Neural cell (in vitro differentiated cells): ENCODE measurements at regions not wholly inside any gene's neighbourhood (a gene's known extent, or its start where the extent isn't known, plus 50 kb on each side); places are given as distances from the start of the nearest gene placed in this dataset.

Experiments
- H2AFZ ChIP-seq: fragments of 200-600, 300-800 bp; sonication (generic), shearing (Covaris generic); 2 replicates; pipeline ENCODE4 v1.6.0; 2014; ENCODE audit warnings: low read depth, mild to moderate bottlenecking, antibody characterized with exemption, low read length, moderate library complexity
- H3F3A ChIP-seq: fragments of 200-600 bp; shearing (Covaris generic); 2 replicates; pipeline ENCODE4 v1.6.1; 2016; ENCODE audit warnings: mild to moderate bottlenecking, moderate library complexity, mixed read lengths, antibody characterized with exemption, low read length; ENCODE audit not compliant: insufficient read depth, poor library complexity, severe bottlenecking
- H3K27ac ChIP-seq: fragments of 200-600, 300-800 bp; sonication (generic), shearing (Covaris generic); 2 replicates; pipeline ENCODE4 v1.5.1; 2014; ENCODE audit warnings: mild to moderate bottlenecking, low read length, moderate library complexity
- H3K27me3 ChIP-seq: fragments of 300-800, 200-600 bp; sonication (generic), shearing (Covaris generic); 2 replicates; pipeline ENCODE4 v1.6.0; 2014; ENCODE audit warnings: mild to moderate bottlenecking, low read depth, low read length, moderate library complexity; ENCODE audit not compliant: insufficient read depth
- H3K36me3 ChIP-seq: fragments of 300-800, 200-600 bp; sonication (generic), shearing (Covaris generic); 2 replicates; pipeline ENCODE4 v1.5.1; 2014; ENCODE audit warnings: mild to moderate bottlenecking, antibody characterized with exemption, low read length, moderate library complexity; ENCODE audit not compliant: insufficient read depth
- H3K4me2 ChIP-seq: fragments of 300-800, 200-600 bp; sonication (generic), shearing (Covaris generic); 2 replicates; pipeline ENCODE4 v1.6.0; 2014; ENCODE audit warnings: mild to moderate bottlenecking, low read length
- H3K4me3 ChIP-seq: fragments of 300-800, 200-600 bp; sonication (generic), shearing (Covaris generic); 2 replicates; pipeline ENCODE4 v1.5.1; 2014; ENCODE audit warnings: mild to moderate bottlenecking, low read length, moderate library complexity
- H3K79me2 ChIP-seq: fragments of 200-600 bp; shearing (Covaris generic); replicated peaks from 2 replicates; pipeline ENCODE4 v1.6.0; 2014; ENCODE audit warnings: mild to moderate bottlenecking, low read length, moderate library complexity; ENCODE audit not compliant: insufficient read depth
- H3K9ac ChIP-seq: fragments of 300-800, 200-600 bp; sonication (generic), shearing (Covaris generic); 2 replicates; pipeline ENCODE4 v1.6.1; 2016; ENCODE audit warnings: mild to moderate bottlenecking, low read length, mixed read lengths
- H3K9me2 ChIP-seq: fragments of 200-600 bp; shearing (Covaris generic); 2 replicates; pipeline ENCODE4 v1.6.1; 2016; ENCODE audit warnings: mild to moderate bottlenecking, low read length, mixed read lengths; ENCODE audit not compliant: insufficient read depth
- H3K9me3 ChIP-seq: fragments of 200-600, 300-800 bp; sonication (generic), shearing (Covaris generic); 2 replicates; pipeline ENCODE4 v1.6.1; 2016; ENCODE audit warnings: mild to moderate bottlenecking, mixed run types, low read length, moderate library complexity, mixed read lengths
- H4K20me1 ChIP-seq: fragments of 200-600 bp; shearing (Covaris generic); 2 replicates; pipeline ENCODE4 v1.6.1; 2016; ENCODE audit warnings: mild to moderate bottlenecking, mixed run types; ENCODE audit not compliant: insufficient read depth
- CTCF ChIP-seq: fragments of 450-650 bp; IDR thresholded peaks from 2 replicates; pipeline ENCODE4 v1.5.1; 2014; ENCODE audit warnings: antibody characterized with exemption, mild to moderate bottlenecking, moderate library complexity; ENCODE audit not compliant: poor library complexity, severe bottlenecking
- EZH2 ChIP-seq: fragments of 200-600, 300-800 bp; shearing (Covaris generic), sonication (generic); IDR thresholded peaks from 2 replicates; pipeline ENCODE4 v1.6.1; 2014; ENCODE audit warnings: antibody characterized with exemption, low read length, borderline replicate concordance, mild to moderate bottlenecking; ENCODE audit not compliant: insufficient read depth, poor library complexity, severe bottlenecking
- POLR2AphosphoS5 ChIP-seq: IDR thresholded peaks from 2 replicates; pipeline ENCODE4 v1.6.1; 2012
- RAD21 ChIP-seq: fragments of 450-650 bp; conservative IDR thresholded peaks from 2 replicates; pipeline ENCODE4 v1.6.1; 2014; ENCODE audit warnings: antibody characterized with exemption, mild to moderate bottlenecking, moderate library complexity
- SMC3 ChIP-seq: fragments of 450-650 bp; conservative IDR thresholded peaks from 2 replicates; pipeline ENCODE4 v1.6.1; 2014; ENCODE audit warnings: antibody characterized with exemption, mild to moderate bottlenecking, moderate library complexity; ENCODE audit not compliant: poor library complexity
- TAF1 ChIP-seq: IDR thresholded peaks from 2 replicates; pipeline ENCODE4 v1.6.1; 2012; ENCODE audit warnings: low read depth
- TF ChIP-seq, protein P1 (sequence below): IDR thresholded peaks from 2 replicates; pipeline ENCODE4 v1.6.1; 2012; ENCODE audit warnings: borderline replicate concordance

DNA sequence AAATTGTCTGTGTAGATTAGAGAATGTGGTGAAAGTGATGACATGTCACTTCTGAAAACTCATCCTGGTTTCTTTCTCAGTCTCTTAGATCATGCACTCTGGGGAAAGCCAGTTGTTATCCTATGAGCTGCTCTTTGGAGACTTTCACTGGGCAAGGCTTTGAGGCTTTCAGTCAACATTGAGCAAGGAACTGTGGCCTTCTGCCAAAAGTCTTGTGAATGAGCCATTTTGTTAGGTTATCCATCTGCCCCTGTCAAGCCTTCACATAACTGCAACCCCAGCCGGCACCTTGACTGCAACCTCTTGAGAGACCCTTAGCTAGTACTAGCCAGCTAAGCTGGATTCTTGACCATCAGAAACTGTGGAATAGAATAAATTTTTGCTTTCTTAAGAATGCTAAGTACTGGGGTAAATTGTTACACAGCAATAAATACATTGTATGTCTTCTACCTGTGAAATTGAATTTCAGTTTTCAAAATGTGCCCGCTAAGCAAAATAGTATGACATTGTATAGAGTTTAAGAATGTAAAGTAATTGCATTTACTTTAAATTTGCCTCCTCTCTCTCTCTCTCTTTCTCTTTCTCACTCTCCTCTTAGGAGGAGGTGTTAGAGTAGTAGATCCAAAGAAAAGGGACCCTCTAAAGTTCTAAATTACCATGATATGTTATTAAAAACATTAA lies 1273.0 kb downstream of the RAPGEF2 start:
- Histone ChIP-seq H3F3A (no peaks in the 10 kb centered on the region), H3K9me2 (no peaks in the 10 kb centered on the region), H4K20me1 (no peaks in the 10 kb centered on the region), H3K79me2 (no peaks in the 10 kb centered on the region), H3K9ac (no peak overlapping the region), H3K4me2 (no peak overlapping the region), H3K4me3 (no peak overlapping the region), H3K9me3 (no peaks in the 10 kb centered on the region), H3K27me3 (no peaks in the 10 kb centered on the region), H3K27ac (no peak overlapping the region), H2AFZ (no peak overlapping the region), H3K36me3 (no peaks in the 10 kb centered on the region)
- TF ChIP-seq SMC3: no peak

GRCh38 chr4:160386846-160387245 lies 1284.0 kb downstream of the RAPGEF2 start:
- H3K4me2 ChIP-seq: no peak overlapping the region
- no peaks in the 10 kb centered on the region for H3K27me3 ChIP-seq
- no peak overlapping the region for H2AFZ ChIP-seq
- no peaks in the 10 kb centered on the region for H3K9me3 ChIP-seq
- H3K9me2 ChIP-seq: no peaks in the 10 kb centered on the region
- no peaks in the 10 kb centered on the region for H3K79me2 ChIP-seq
- H3F3A ChIP-seq: no peaks in the 10 kb centered on the region
- H3K9ac ChIP-seq: no peak overlapping the region
- H3K4me3 ChIP-seq: no peak overlapping the region
- TF ChIP-seq EZH2: no peak
- TF ChIP-seq CTCF: no peak
- TF ChIP-seq SMC3: no peak
- TF ChIP-seq TAF1: no peak
- no peak for TF ChIP-seq RAD21
- no peaks in the 10 kb centered on the region for H3K36me3 ChIP-seq
- H4K20me1 ChIP-seq: no peaks in the 10 kb centered on the region
- no peak overlapping the region for H3K27ac ChIP-seq

DNA sequence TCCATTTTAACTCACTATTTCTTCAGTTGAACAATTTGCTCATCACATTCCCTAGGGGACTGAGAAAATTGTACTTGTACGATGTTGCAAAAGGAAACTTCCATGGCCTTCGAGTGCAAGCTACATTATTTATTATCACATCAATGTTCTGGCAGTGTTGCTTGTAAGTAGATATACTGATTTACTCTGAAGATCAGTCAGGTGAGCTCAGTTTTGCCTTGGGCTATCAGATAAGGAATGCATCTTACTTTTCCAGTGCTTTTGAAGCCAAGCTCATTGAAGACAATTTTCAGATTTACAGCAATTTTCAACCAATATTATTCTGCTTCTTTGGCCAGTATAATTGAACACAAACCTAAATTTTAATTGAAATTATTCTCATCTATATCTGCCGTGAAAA lies 1296.9 kb downstream of the RAPGEF2 start:
- Histone ChIP-seq H4K20me1 (no peaks in the 10 kb centered on the region), H3K27me3 (no peaks in the 10 kb centered on the region), H3K36me3 (no peaks in the 10 kb centered on the region), H3K9me2 (no peaks in the 10 kb centered on the region), H3F3A (no peaks in the 10 kb centered on the region), H2AFZ (no peak overlapping the region), H3K4me2 (no peak overlapping the region), H3K9me3 (no peaks in the 10 kb centered on the region), H3K79me2 (no peaks in the 10 kb centered on the region), H3K9ac (no peak overlapping the region), H3K27ac (no peak overlapping the region), H3K4me3 (no peak overlapping the region)
- peak; percentile 19 for TF ChIP-seq POLR2AphosphoS5
- TF ChIP-seq, protein P1, sequence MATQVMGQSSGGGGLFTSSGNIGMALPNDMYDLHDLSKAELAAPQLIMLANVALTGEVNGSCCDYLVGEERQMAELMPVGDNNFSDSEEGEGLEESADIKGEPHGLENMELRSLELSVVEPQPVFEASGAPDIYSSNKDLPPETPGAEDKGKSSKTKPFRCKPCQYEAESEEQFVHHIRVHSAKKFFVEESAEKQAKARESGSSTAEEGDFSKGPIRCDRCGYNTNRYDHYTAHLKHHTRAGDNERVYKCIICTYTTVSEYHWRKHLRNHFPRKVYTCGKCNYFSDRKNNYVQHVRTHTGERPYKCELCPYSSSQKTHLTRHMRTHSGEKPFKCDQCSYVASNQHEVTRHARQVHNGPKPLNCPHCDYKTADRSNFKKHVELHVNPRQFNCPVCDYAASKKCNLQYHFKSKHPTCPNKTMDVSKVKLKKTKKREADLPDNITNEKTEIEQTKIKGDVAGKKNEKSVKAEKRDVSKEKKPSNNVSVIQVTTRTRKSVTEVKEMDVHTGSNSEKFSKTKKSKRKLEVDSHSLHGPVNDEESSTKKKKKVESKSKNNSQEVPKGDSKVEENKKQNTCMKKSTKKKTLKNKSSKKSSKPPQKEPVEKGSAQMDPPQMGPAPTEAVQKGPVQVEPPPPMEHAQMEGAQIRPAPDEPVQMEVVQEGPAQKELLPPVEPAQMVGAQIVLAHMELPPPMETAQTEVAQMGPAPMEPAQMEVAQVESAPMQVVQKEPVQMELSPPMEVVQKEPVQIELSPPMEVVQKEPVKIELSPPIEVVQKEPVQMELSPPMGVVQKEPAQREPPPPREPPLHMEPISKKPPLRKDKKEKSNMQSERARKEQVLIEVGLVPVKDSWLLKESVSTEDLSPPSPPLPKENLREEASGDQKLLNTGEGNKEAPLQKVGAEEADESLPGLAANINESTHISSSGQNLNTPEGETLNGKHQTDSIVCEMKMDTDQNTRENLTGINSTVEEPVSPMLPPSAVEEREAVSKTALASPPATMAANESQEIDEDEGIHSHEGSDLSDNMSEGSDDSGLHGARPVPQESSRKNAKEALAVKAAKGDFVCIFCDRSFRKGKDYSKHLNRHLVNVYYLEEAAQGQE: no peak
